ENCODE measurements at regions not wholly inside any gene's neighbourhood (a gene's known extent, or its start where the extent isn't known, plus 50 kb on each side); places are given as distances from the start of the nearest gene placed in this dataset.

GRCh38 chr2:10520154-10520553 lies 72.0 kb upstream of the ODC1 start:
- DNase-seq: peak in 1 of 2 experiments; percentile 15

- DNase-seq: no peak
Observed at GRCh38 chr2:10519394-10519740, 71.2 kb upstream of the ODC1 start.

- no peak for DNase-seq
Observed at GRCh38 chr2:10518470-10519393, 70.6 kb upstream of the ODC1 start.

- DNase-seq: no peak
Observed at GRCh38 chr2:10517351-10518043, 69.4 kb upstream of the ODC1 start.

GRCh38 chr2:10515887-10516286 lies 67.8 kb upstream of the ODC1 start:
- DNase-seq: no peak

GRCh38 chr2:10514743-10515142 lies 66.6 kb upstream of the ODC1 start:
- no peak for DNase-seq

GRCh38 chr2:10514273-10514672 lies 66.1 kb upstream of the ODC1 start:
- no peak for DNase-seq

DNA sequence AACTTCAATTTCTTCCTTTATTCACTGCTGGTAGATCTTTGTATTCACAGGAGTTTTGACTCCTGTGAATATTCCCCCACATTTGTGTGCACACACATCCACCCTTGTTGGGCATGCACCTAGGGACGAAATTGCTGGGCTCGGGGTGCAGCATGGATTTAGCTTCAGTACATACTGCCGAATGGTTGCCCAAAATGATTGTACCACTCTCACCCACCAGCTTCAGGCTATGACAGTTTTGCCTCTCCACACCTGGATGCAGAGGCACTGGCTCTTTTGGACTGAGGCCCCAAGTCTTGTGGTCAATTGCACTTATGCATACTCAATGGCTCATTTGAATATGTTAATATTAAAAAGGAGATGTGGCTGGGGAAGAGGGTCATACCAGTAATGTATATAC lies 65.1 kb upstream of the ODC1 start:
- DNase-seq: no peak

GRCh38 chr2:10508038-10508437 lies 59.9 kb upstream of the ODC1 start:
- no peak for DNase-seq

DNA sequence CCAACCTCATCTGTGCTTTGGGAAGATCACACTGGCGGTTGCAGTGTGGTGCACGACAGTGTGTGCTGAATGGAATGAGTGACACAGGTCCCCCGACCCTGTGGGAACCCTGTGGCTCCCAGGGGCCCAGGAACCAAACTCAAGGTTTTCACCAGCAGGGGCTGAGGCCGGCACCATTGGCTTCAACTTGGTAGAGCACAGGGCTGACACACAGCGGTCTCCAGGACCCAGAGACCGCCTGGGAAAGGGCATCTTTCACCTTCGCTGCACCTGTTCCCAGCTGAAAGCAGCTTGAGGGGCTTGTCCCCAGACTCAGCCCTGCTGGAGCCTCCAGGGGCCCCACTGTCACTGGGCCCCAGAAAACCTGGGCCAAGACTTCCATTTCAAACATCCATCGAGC lies 59.0 kb upstream of the ODC1 start:
- DNase-seq: no peak

DNA sequence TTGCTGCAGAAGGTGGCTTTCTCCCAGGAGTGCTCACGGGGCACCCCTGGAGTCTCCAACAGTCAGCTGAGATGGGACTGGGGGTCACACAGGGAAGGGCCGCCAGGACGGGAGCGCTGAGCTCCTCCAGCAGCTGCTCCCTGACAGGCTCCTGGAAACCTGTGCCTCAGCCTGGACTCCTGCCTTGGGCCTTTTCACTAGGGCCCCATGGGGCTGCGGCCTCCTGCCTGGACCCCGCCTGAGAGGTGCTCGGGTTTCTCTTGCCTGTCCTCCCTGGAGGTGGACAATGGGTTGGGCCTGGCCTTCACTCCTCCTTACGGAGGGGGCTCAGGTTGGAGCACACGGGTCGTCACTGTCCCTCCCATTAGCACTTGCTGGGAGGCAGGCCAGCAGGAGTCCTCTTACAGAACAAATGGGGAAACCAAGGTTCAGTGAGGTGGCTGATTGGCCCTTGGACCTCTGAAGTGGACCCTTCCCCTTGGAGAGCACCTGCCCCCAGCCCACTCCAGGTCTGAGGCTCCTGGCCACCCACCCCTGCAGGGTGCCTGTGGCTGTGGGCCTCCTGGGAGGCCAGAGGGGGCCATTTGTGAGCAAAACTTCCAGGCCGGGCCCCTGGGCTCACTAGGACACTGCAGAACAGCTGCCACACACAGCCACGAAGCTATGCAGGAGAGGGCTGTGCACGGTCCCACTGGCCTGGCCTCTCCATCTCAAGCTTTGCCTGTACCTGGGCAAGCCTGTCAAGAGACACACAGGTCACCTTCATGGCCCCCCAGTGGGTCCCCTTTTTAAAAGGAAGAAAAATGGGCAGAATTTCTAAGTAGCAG lies 57.1 kb upstream of the ODC1 start:
- DNase-seq: no peak

- DNase-seq: no peak
Observed at GRCh38 chr2:10504370-10504993, 56.4 kb upstream of the ODC1 start.

GRCh38 chr2:10502803-10503107 lies 54.6 kb upstream of the ODC1 start:
- no peak for DNase-seq

DNA sequence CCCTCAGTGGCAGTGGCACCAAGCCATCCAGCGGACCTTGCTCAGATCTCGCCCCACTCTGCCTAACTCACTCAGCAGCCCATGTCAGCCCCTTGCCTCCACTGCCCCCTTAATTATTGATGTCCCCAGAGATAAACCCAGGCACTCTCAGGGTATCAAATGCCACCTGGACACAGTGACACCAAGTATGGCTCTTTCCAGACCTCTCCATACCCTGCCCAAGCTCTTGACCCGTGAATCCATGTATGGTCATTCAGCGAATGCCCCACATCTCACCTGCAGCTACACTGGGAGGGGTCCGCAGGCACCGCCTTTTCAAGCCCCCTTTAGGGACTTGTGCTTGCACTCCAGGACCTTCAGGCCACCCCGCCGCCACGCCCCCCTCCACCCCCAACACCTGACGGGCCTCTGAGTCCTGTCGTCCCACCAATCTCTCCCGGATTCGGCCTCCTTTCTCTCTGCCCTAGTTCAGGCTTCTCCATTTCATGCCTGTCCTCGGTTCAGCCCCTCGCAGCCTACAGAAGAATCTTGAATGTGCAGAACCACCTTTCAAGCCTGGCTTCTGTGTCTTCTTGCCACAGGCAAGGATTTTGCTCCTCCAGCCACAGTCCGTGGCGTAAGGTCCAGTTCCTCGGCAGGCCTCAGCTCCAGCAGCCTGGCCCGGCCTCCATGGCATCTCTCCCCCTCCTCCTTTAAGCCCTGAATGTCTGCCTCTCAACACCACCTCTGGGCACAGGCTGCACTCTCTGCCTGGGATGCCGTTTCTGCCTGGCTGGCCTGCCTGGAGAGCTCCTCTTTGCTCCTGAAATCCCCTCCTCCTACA lies 54.1 kb upstream of the ODC1 start:
- DNase-seq: no peak

DNA sequence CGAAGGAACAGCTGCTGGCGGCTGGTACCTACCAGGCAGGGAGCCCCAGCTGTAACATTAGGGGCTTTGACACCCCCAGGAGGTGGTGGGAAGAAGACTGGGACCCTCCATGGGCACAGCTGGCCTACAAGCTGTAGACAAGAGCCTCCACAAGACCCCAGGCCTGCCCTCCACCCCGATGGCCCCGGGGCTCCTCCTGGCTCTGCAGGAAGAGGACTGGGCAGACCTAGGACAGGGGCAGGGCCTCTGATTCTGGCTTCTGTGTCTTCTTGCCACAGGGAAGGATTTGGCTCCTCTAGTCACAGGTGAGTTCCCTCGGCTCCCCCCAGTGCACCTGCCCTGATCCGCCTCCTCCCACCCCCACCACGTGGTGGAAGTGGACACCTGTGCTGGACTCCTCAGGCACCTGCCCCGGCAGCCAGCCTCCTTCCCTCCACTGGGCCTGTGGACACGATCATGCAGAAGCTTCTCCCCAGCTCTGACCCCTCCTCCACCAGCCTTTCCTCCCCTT lies 53.4 kb upstream of the ODC1 start:
- no peak for DNase-seq

GRCh38 chr2:10500601-10501361 lies 52.7 kb upstream of the ODC1 start:
- no peak for DNase-seq

- no peak for DNase-seq
Observed at GRCh38 chr2:10499911-10500521, 51.9 kb upstream of the ODC1 start.

DNA sequence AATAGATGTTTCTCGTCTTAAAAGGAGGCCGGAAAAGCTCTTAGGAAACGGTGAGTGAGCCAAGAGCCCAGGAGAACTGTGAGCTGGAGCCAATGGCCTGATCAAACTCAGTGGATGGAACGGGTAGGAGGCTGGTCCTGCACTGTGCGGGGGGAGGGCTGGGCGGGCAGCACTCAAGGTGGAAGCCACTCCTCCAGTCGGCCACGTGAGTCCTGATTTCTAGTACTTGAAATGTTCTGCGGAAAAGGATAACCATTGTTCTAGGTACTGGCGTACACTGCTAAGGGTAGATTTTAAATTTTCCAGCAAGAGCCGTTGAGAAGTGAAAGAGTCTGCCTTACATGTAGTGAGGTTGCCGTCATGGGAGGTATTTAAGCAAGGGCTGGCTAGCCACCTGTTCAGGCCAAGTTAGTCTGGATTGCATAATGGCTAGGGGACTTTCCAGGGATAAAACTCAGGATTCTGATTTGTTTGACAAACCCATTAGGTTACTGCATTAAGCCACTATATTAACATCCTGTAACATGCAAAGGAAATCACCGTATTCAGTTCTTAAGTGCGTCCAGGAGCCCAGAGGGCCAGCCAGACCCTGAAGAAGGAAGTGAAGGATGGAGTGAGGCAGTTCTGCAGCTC lies 51.3 kb upstream of the ODC1 start:
- DNase-seq: no peak

- no peak for DNase-seq
Observed at GRCh38 chr2:10498525-10499274, 50.6 kb upstream of the ODC1 start.
